Stomach (tissue), 8 donors: ENCODE measurements at regions not wholly inside any gene's neighbourhood (a gene's known extent, or its start where the extent isn't known, plus 50 kb on each side); places are given as distances from the start of the nearest gene placed in this dataset.

Source experiments
- DNase-seq, 2 donors: peaks; one replicate each; pipeline versions ENCODE4 v3.0.0 to v3.0.0-alpha.2; 2013 to 2019
- H3K27ac ChIP-seq, 5 donors: fragments of 200-600 bp in 4 of 5; sonication (generic) in 4 of 5; one replicate each; pipeline ENCODE4 v1.5.1; 2013 to 2019; ENCODE audit warnings: mild to moderate bottlenecking in 1 of 5, moderate library complexity in 1 of 5
- H3K27me3 ChIP-seq, 3 donors: fragments of 200-600 bp; sonication (generic); one replicate each; pipeline ENCODE4 v1.5.1; 2017 to 2019; ENCODE audit warnings: mixed run types in 1 of 3
- H3K36me3 ChIP-seq, 4 donors: fragments of 200-600 bp; sonication (generic); 1 replicate in 3 of 4; 2 replicates in 1 of 4; pipeline ENCODE4 v1.5.1; 2016 to 2019
- H3K4me1 ChIP-seq, 4 donors: fragments of 200-600 bp; sonication (generic); one replicate each; pipeline ENCODE4 v1.5.1; 2016 to 2019
- H3K4me3 ChIP-seq, 4 donors: fragments of 200-600 bp; sonication (generic) in 3 of 4; one replicate each; pipeline ENCODE4 v1.5.1; 2016 to 2019; ENCODE audit warnings: mild to moderate bottlenecking in 1 of 4
- H3K9me3 ChIP-seq, 4 donors: fragments of 200-600 bp; sonication (generic); one replicate each; pipeline ENCODE4 v1.5.1; 2016 to 2019
- CTCF ChIP-seq, 7 experiments: fragments of 450-650 bp in 4 of 7; fragments of 200-600 bp in 3 of 7; sonication (generic) in 3 of 7; IDR thresholded peaks; one replicate each; pipeline ENCODE4 v1.5.1; 2016 to 2019; ENCODE audit warnings: antibody characterized with exemption in 7 of 7, control low read depth in 2 of 7, mild to moderate bottlenecking in 1 of 7
- EP300 ChIP-seq: sonication (generic); formaldehyde crosslinking; IDR thresholded peaks from one replicate; pipeline ENCODE4 v1.6.1; 2017; ENCODE audit warnings: antibody characterized with exemption
- POLR2A ChIP-seq, 4 donors: fragments of 450-650 bp; IDR thresholded peaks; one replicate each; pipeline ENCODE4 v1.6.1; 2016; ENCODE audit warnings: antibody characterized with exemption in 4 of 4, control low read depth in 2 of 4, mild to moderate bottlenecking in 1 of 4, moderate library complexity in 1 of 4
- POLR2AphosphoS5 ChIP-seq, 3 donors: sonication (generic); formaldehyde crosslinking; IDR thresholded peaks; one replicate each; pipeline ENCODE4 v1.6.1; 2016; ENCODE audit warnings: antibody characterized with exemption in 3 of 3
- WGBS, 5 donors: extraction: QIAGEN DNeasy Blood & Tissue Kit in 3 of 5; methylation state at CpG; one replicate each; pipeline versions ENCODE4 v1.1.5 to v1.1.7; 2013 to 2018; 5-methylcytosine and 5-hydroxymethylcytosine counted together
- intact Hi-C: fragments of 100-400 bp; cut with DNase I; formaldehyde crosslinking; loops from one replicate; pipeline ENCODE4 v1.15.1; 2023; ENCODE audit warnings: low total_unique reads
- small RNA-seq, 4 donors: library from RNA; depleted of rRNA; stranded (forward); fragments of <200 nt; gene quantifications; one replicate each; pipeline ENCODE3, GENCODE V24; 2016
- donor health status: healthy with polysubstance abuse.
- donor health status: Bipolar disorder and iron deficiency.
- donor health status: healthy.

GRCh38 chr21:17889171-17889570, 70.0 kb upstream of the C21orf91 start:
- H3K9me3 ChIP-seq: no peaks in the 10 kb centered on the region
- TF ChIP-seq CTCF (IDR thresholded peaks at IDR 0.05) (no peak), EP300 (no peak), POLR2AphosphoS5 (IDR thresholded peaks at IDR 0.05) (no peak), POLR2A (IDR thresholded peaks at IDR 0.05) (no peak)
- 52 to 85% (median 61%) methylated on average over 1 of the region's 1 CpG for WGBS, 5 donors
- no peaks in the 10 kb centered on the region for H3K36me3 ChIP-seq
- H3K27me3 ChIP-seq: no peaks in the 10 kb centered on the region
- no peak overlapping the region for H3K27ac ChIP-seq
- H3K4me3 ChIP-seq: no peak overlapping the region
- no peak for DNase-seq
- no peaks in the 10 kb centered on the region for H3K4me1 ChIP-seq
- intact Hi-C loops: no loop called here

DNA sequence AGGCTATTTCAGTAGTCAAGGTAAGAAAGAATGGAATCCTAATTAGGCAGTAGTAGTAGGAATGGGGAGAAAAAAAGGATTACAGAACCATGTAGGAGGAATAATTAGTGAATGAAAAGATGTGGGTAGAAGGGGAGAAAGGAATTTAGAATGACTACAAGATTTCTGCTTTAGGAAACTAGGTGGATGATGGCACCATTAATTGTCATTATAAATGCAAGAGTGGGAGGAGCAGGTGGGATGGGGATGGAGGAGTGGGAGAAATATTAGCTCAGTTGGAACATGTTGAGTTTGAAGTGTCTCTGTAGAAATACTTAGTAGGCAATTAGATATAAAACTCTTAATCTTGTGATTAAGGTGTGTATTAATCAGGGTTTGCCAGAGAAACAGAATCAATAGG, 50.0 kb upstream of the C21orf91 start:
- DNase-seq: no peak
- Histone ChIP-seq H3K36me3 (no peaks in the 10 kb centered on the region), H3K4me1 (no peaks in the 10 kb centered on the region), H3K9me3 (peaks cover 0 to 7% (median 0%) of the 10 kb centered on the region in 4 donors), H3K4me3 (no peak overlapping the region), H3K27me3 (no peaks in the 10 kb centered on the region), H3K27ac (no peak overlapping the region)
- intact Hi-C loops: no loop called here
- TF ChIP-seq CTCF (IDR thresholded peaks at IDR 0.05) (no peak), POLR2A (IDR thresholded peaks at IDR 0.05) (no peak), POLR2AphosphoS5 (IDR thresholded peaks at IDR 0.05) (no peak), EP300 (no peak)

Small RNA genes lying in the stretch of these regions (small RNA-seq; reads per million reads assigned to genes)
- 0 reads per million in 4 donors for gene RPL37P3
